22Rv1 (cell line): ENCODE measurements at regions not wholly inside any gene's neighbourhood (a gene's known extent, or its start where the extent isn't known, plus 50 kb on each side); places are given as distances from the start of the nearest gene placed in this dataset.

Experiments used
- H3K27ac ChIP-seq: fragments of 450-650 bp; 2 replicates; pipeline ENCODE4 v1.5.1; 2017
- CTCF ChIP-seq: fragments of 450-650 bp; IDR thresholded peaks from 2 replicates; pipeline ENCODE4 v1.5.1; 2017; ENCODE audit warnings: mild to moderate bottlenecking
- ZFX ChIP-seq: fragments of 450-650 bp; IDR thresholded peaks from 2 replicates; pipeline ENCODE4 v1.6.1; 2017; ENCODE audit warnings: antibody characterized with exemption, borderline replicate concordance

- TF ChIP-seq CTCF (no peak), ZFX (no peak)
These were observed 97.4 kb upstream of the FAM3C start for GRCh38 chr7:121493553-121493952.

DNA sequence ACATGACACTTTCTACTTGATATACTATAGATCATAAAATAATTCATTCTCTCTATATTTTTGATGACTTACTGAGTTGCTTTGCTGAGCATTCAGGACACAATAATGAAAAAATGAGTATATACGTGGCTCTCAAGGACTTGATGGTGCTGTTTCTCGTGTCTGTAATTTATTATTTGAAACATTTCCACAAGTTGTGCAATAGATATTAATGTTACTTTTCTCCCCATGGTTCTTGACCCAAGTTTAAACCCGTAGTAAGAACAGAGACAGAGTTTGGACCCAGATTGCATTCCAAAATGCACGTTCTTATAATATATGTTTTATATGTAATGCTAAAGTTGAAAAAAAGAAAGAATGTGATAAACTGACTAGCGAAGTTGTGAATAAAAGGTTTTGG is 94.2 kb upstream of the FAM3C start:
- no peak overlapping the region for H3K27ac ChIP-seq
- TF ChIP-seq CTCF (no peak), ZFX (no peak)

More at GRCh38 chr7:121493553-121493952, 97.4 kb upstream of the FAM3C start:
- H3K27ac ChIP-seq = no peak overlapping the region

DNA sequence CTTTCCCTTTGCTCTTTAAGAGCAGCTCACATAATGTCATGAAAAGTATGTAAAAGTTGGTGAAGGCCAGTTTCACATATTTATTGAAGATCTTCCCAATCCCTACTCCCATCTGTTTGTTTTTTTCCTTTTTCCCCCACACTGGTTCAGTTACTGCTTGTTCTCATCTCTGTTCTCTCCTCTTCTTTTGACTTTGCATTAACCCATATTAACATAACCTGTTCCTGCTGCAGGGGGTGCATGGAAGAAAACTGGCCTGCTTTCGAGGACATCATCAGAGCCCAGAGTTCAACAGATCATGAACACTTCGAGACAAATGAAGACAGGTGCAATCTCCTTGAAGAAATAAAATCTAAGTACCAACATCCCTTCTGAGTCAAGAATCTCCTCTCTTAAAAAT is 93.3 kb upstream of the FAM3C start:
- TF ChIP-seq CTCF = no peak
- TF ChIP-seq ZFX = no peak

DNA sequence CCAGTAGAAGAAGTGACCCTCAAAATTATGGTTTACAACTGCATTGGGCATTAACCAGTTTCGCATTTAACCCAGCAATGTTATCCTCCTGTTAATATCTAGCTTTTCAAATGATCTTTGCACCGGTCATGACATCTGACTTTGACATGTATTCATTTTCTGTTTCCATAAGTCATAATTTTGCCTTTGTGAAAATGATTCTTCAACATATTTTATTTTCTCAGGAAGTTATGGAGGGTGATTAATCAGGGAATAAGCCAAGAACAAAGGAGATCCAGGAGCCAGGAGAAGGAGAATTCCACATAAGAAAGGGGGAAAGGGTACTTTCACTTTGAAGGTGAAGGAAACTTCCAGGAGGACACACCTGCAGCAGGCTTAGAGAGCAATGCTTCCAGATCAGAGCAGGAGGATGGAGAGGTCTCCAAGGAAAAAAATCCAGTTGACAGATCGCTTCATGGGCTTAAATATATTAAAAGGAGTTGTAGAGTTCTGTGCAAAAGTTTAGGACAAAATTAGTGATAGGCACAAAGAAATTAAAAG is 92.1 kb upstream of the FAM3C start:
- H3K27ac ChIP-seq = no peak overlapping the region
- TF ChIP-seq ZFX (no peak), CTCF (no peak)

More for the DNA sequence above, 93.3 kb upstream of the FAM3C start:
- H3K27ac ChIP-seq = no peak overlapping the region

GRCh38 chr7:121486590-121486989 is 90.5 kb upstream of the FAM3C start:
- no peak overlapping the region for H3K27ac ChIP-seq
- TF ChIP-seq ZFX (no peak), CTCF (no peak)

GRCh38 chr7:121485467-121486243 is 89.5 kb upstream of the FAM3C start:
- no peak overlapping the region for H3K27ac ChIP-seq
- TF ChIP-seq CTCF (no peak), ZFX (no peak)

DNA sequence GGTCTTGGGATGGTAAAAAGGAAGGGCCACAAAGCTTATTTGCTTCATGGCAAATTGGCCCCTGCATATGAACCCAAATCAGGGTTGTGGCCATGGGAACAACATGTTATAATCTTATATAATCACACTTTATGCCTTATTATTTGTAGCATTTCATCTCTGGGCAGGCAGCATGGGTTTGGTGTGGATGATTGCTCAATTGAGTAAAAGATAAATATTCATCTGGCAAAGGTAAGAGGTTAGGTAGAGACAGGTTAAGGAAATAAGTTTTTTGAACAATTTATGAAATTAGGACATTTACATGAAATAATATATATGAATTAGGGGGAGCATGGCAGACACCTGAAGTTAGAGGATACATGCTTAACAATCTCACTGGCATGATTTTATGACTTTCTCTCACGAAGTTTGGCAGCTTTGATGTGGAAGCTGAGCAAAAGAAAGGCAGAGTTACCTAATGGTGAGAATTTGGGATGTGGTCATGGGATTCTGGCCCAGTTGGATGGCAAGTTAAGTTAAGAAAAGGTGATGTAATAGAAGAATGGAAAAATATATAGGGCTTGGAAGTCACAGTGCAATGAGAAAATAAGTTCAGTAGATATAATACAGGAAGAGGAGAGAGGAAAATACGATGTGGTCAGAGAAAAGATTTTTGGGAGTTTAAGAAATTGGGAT is 88.1 kb upstream of the FAM3C start:
- TF ChIP-seq CTCF (no peak), ZFX (no peak)
- H3K27ac ChIP-seq = no peak overlapping the region
